OCI-LY3 (cell line): ENCODE measurements at regions not wholly inside any gene's neighbourhood (a gene's known extent, or its start where the extent isn't known, plus 50 kb on each side); places are given as distances from the start of the nearest gene placed in this dataset.

ENCODE experiments used
- EZH2phosphoT487 ChIP-seq: fragments of 200-600 bp; shearing (Covaris generic); IDR thresholded peaks from 2 replicates; pipeline ENCODE4 v1.6.1; 2018; ENCODE audit warnings: antibody characterized with exemption, mixed run types, low read depth
- TF ChIP-seq, protein P1 (sequence below): fragments of 200-600, 300-600 bp; sonication (generic); IDR thresholded peaks from 2 replicates; pipeline ENCODE4 v1.5.1; 2014; ENCODE audit warnings: antibody characterized with exemption, low read length, low read depth

DNA sequence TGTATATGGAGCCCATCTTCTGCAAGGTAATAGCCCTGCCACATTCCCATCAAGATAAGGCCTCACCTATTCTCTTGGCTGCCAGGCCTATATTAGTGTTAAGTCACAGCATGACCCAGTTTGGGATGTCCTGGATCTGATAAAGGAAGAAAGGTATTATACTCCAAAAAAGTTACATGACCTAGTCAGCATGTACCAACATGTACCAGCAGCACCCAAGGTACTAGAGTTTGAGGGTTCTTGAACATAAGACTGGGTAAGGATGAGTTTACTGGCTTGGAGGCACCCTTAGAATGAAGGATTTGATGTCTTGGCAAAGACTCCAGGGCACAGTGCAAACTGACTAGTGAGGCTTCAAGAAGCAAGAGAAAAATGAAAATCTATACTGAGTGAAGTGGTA lies 232.5 kb downstream of the SQOR start:
- TF ChIP-seq, protein P1, sequence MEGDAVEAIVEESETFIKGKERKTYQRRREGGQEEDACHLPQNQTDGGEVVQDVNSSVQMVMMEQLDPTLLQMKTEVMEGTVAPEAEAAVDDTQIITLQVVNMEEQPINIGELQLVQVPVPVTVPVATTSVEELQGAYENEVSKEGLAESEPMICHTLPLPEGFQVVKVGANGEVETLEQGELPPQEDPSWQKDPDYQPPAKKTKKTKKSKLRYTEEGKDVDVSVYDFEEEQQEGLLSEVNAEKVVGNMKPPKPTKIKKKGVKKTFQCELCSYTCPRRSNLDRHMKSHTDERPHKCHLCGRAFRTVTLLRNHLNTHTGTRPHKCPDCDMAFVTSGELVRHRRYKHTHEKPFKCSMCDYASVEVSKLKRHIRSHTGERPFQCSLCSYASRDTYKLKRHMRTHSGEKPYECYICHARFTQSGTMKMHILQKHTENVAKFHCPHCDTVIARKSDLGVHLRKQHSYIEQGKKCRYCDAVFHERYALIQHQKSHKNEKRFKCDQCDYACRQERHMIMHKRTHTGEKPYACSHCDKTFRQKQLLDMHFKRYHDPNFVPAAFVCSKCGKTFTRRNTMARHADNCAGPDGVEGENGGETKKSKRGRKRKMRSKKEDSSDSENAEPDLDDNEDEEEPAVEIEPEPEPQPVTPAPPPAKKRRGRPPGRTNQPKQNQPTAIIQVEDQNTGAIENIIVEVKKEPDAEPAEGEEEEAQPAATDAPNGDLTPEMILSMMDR, result no peak
- no peak for TF ChIP-seq EZH2phosphoT487
